ENCODE measurements at regions not wholly inside any gene's neighbourhood (a gene's known extent, or its start where the extent isn't known, plus 50 kb on each side); places are given as distances from the start of the nearest gene placed in this dataset.

DNA sequence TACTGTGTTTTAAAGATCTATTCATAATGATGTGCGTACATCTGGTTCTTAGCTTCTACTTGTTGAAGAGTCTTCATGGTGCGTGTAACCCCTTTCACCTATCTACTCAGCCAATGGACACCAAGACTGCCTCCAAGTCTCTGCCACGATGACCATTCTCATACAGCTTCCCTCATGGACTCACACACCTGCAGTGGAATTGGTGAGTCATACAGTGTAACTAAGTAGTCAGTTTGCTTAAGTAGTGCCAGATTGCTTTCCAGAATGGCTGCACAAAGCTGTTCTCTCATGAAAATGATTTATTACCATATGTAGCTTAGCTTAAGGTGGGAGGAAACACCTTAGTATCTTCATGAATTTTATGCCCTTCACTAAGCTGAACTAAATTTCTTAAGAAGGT is 112.3 kb downstream of the AKAP11 start:
- intact Hi-C loops (cut with DNase I) = no loop called here
- Histone ChIP-seq H3K36me3 (ENCODE audit: insufficient read depth in 1 of 2, low read depth in 1 of 2) (no peaks in the 10 kb centered on the region), H3K27ac (no peak overlapping the region), H3K9me3 (no peaks in the 10 kb centered on the region), H3K27me3 (ENCODE audit: insufficient read depth in 3 of 3, low read length in 2 of 3) (no peaks in the 10 kb centered on the region), H3K4me1 (no peaks in the 10 kb centered on the region), H3K4me3 (no peak overlapping the region)
- WGBS, 3 donors = 83 to 85% (median 85%) methylated on average over 3 of the region's 3 CpGs
- no peak for DNase-seq
- no peak for ATAC-seq
- TF ChIP-seq, protein P1, sequence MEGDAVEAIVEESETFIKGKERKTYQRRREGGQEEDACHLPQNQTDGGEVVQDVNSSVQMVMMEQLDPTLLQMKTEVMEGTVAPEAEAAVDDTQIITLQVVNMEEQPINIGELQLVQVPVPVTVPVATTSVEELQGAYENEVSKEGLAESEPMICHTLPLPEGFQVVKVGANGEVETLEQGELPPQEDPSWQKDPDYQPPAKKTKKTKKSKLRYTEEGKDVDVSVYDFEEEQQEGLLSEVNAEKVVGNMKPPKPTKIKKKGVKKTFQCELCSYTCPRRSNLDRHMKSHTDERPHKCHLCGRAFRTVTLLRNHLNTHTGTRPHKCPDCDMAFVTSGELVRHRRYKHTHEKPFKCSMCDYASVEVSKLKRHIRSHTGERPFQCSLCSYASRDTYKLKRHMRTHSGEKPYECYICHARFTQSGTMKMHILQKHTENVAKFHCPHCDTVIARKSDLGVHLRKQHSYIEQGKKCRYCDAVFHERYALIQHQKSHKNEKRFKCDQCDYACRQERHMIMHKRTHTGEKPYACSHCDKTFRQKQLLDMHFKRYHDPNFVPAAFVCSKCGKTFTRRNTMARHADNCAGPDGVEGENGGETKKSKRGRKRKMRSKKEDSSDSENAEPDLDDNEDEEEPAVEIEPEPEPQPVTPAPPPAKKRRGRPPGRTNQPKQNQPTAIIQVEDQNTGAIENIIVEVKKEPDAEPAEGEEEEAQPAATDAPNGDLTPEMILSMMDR (IDR thresholded peaks at IDR 0.05) = no peak

DNA sequence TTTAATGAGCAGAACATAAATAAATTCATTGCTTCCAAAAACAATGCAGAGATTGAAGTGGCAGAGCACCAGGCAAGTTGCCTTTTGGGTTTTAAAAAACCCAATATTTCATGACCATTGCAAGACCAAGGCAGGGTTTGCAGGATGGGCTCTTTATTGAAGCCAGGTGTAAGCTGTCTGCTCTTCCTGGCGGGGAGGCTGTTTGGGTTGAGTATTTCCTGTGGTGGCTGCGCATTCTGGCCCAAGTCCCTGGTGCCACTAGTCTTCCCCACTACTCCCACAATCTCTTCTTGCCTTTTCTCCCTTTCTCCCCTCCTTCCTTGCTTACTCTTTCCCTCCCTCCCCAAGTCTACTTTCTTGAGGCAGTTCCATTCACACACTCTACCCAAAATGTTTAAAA is 116.4 kb downstream of the AKAP11 start:
- no peaks in the 10 kb centered on the region for H3K36me3 ChIP-seq (ENCODE audit: insufficient read depth in 1 of 2, low read depth in 1 of 2)
- ATAC-seq (no peak), DNase-seq (no peak)
- no peaks in the 10 kb centered on the region for H3K9me3 ChIP-seq
- H3K4me3 ChIP-seq = no peak overlapping the region
- H3K4me1 ChIP-seq = no peaks in the 10 kb centered on the region
- H3K27me3 ChIP-seq (ENCODE audit: insufficient read depth in 3 of 3, low read length in 2 of 3) = no peaks in the 10 kb centered on the region
- no peak overlapping the region for H3K27ac ChIP-seq
- intact Hi-C loops (cut with DNase I) = no loop called here
- TF ChIP-seq, protein P1 (IDR thresholded peaks at IDR 0.05) = no peak
- 49 to 64% (median 61%) methylated on average over 2 of the region's 2 CpGs for WGBS, 3 donors

DNA sequence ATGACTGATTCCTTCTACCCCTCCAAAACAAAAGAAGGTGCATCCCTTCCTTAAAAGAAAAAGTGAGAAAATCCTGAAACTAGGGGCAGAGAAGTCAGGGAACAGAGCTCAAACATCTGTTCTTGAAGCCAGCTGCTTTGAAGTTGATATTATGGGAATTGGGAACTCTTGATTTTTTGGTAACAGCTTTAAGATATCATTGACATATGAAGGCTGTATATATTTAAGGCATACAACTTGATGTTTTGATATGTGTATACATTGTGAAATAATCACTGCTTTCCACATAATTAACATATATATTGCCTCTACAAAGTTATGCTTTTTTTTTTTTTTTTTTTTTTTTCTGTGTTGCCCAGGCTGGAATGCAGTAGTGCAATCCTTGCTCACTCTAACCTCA is 117.1 kb downstream of the AKAP11 start:
- Histone ChIP-seq H3K4me3 (no peak overlapping the region), H3K9me3 (no peaks in the 10 kb centered on the region), H3K4me1 (no peaks in the 10 kb centered on the region), H3K36me3 (ENCODE audit: insufficient read depth in 1 of 2, low read depth in 1 of 2) (no peaks in the 10 kb centered on the region), H3K27ac (no peak overlapping the region), H3K27me3 (ENCODE audit: insufficient read depth in 3 of 3, low read length in 2 of 3) (no peaks in the 10 kb centered on the region)
- TF ChIP-seq, protein P1 (IDR thresholded peaks at IDR 0.05) = no peak
- DNase-seq (no peak), ATAC-seq (no peak)
- intact Hi-C loops (cut with DNase I) = no loop called here

DNA sequence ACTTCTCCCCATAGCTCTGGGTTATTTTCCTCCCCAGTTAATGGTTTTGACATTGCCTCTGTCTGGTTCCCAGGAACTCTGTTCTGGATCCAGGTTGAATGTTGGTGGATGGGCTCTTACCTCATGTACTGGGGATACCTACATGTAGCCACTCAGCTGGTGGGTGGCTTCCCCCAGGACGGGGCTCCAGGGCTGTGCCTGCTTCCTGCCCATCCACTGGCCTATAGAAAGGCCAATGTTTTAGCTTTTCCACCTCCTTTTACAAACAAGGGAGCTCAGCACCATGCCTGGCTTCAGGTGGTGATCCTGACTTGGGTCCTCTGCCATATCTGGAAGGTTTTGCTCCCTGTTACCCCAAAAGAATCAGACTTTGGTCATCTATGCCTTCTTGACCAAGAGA is 120.2 kb downstream of the AKAP11 start:
- DNase-seq (no peak), ATAC-seq (no peak)
- H3K36me3 ChIP-seq (ENCODE audit: insufficient read depth in 1 of 2, low read depth in 1 of 2) = no peaks in the 10 kb centered on the region
- TF ChIP-seq, protein P1 (IDR thresholded peaks at IDR 0.05) = no peak
- H3K4me3 ChIP-seq = no peak overlapping the region
- WGBS, 3 donors = 70 to 72% (median 71%) methylated on average over 1 of the region's 1 CpG
- no peaks in the 10 kb centered on the region for H3K27me3 ChIP-seq (ENCODE audit: insufficient read depth in 3 of 3, low read length in 2 of 3)
- H3K27ac ChIP-seq = no peak overlapping the region
- intact Hi-C loops (cut with DNase I) = no loop called here
- H3K4me1 ChIP-seq = no peaks in the 10 kb centered on the region
- H3K9me3 ChIP-seq = no peaks in the 10 kb centered on the region

DNA sequence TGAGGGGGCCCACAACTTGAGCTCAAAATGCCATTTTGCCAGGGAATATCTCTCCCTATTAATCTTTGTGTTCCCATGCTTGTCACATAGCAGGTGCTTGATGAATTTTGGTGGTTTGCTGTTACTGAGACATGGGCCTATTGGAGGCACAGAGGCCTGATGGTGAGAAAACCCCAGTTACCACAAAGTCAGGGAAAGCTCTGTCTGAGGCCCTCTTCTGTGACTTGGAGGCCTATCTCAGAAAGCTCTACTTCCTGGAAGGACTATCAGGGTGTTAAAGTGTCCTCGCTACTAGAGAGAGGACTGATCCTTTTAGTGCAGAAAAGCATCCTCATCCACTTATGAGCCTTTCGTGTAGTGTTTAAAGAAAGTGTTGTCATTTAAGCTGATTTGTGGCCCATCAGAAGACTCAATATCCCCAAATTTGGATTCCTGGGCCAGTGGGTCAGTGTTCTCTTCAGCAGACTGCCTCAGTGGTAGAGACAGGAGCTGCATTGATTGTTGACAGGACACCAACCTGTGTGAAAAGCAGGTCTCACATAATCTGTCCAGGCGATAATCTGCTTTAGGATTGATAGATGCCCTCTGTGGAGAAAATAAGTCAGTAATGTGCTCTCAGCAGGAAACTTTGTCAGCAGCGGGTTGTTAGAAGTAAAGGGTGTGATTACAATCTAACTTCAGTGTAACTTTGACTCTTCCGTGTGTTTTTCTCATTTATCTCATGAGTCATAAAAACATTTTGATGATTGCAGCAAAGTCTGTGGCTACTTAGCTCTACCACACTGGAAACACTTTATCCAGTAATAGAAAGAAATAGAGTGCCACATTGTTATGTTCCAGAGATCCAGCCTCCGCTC is 121.0 kb downstream of the AKAP11 start:
- DNase-seq (no peak), ATAC-seq (no peak)
- H3K9me3 ChIP-seq = no peaks in the 10 kb centered on the region
- H3K4me3 ChIP-seq = no peak overlapping the region
- TF ChIP-seq, protein P1 (IDR thresholded peaks at IDR 0.05) = no peak
- H3K4me1 ChIP-seq = no peaks in the 10 kb centered on the region
- WGBS, 3 donors = 83 to 88% (median 87%) methylated on average over 6 of the region's 6 CpGs
- no peaks in the 10 kb centered on the region for H3K36me3 ChIP-seq (ENCODE audit: insufficient read depth in 1 of 2, low read depth in 1 of 2)
- no peaks in the 10 kb centered on the region for H3K27me3 ChIP-seq (ENCODE audit: insufficient read depth in 3 of 3, low read length in 2 of 3)
- intact Hi-C loops (cut with DNase I) = no loop called here
- H3K27ac ChIP-seq = no peak overlapping the region

Data from psoas muscle (tissue), 7 donors.